Naive thymus-derived CD4-positive, alpha-beta T cell (primary cell): ENCODE measurements at regions not wholly inside any gene's neighbourhood (a gene's known extent, or its start where the extent isn't known, plus 50 kb on each side); places are given as distances from the start of the nearest gene placed in this dataset.
"Not testable (repeated sequence)": the region's sequence is repeated elsewhere in the genome, so short reads cannot be mapped to it uniquely, and the experiment has no call there.

ENCODE experiments used
- ATAC-seq: fragments of 150-1000 bp; cut with Tn5 transposase; 2 replicates; pipeline ENCODE4 v1.10.0; 2021; ENCODE audit warnings: mild to moderate bottlenecking, moderate library complexity
- CTCF ChIA-PET: fragments of 350-600 bp; sonication (Branson Sonifier 250); formaldehyde crosslinking; loops from one replicate; lab custom pipeline; 2021; ENCODE audit warnings: antibody characterized with exemption; lab: Charles Lee
- POLR2A ChIA-PET: fragments of 350-600 bp; sonication (Branson Sonifier 250); formaldehyde crosslinking; loops from one replicate; lab custom pipeline; 2021; ENCODE audit warnings: antibody characterized with exemption, inconsistent platforms; lab: Charles Lee
- DNase-seq, 9 donors: peaks; one replicate each; pipeline versions ENCODE4 v3.0.0 to v3.0.0-alpha.2; 2020 to 2022; ENCODE audit warnings: mixed read lengths in 1 of 9
- H3K27ac ChIP-seq: one replicate; pipeline ENCODE4 v1.7.0; 2013; ENCODE audit warnings: mild to moderate bottlenecking, low read depth, low read length, moderate library complexity
- H3K27me3 ChIP-seq, 2 donors: one replicate each; pipeline ENCODE4 v1.7.0; 2013; ENCODE audit warnings: low read length in 2 of 2, mild to moderate bottlenecking in 2 of 2, moderate library complexity in 2 of 2; ENCODE audit not compliant: control insufficient read depth in 2 of 2, insufficient read depth in 2 of 2
- H3K36me3 ChIP-seq, 3 experiments: 1 replicate in 2 of 3; 2 replicates in 1 of 3; pipeline ENCODE4 v1.7.0; 2013; ENCODE audit warnings: low read length in 3 of 3, mild to moderate bottlenecking in 3 of 3, moderate library complexity in 1 of 3; ENCODE audit not compliant: insufficient read depth in 3 of 3, control insufficient read depth in 2 of 3
- H3K4me1 ChIP-seq, 2 donors: one replicate each; pipeline ENCODE4 v1.7.0; 2013; ENCODE audit warnings: low read length in 2 of 2, mild to moderate bottlenecking in 2 of 2, moderate library complexity in 1 of 2; ENCODE audit not compliant: control insufficient read depth in 2 of 2, insufficient read depth in 2 of 2
- H3K4me3 ChIP-seq: 2 replicates; pipeline ENCODE4 v1.7.0; 2013; ENCODE audit warnings: mild to moderate bottlenecking, low read length
- H3K9me3 ChIP-seq, 3 experiments: 1 replicate in 2 of 3; 2 replicates in 1 of 3; pipeline ENCODE4 v1.7.0; 2013; ENCODE audit warnings: low read length in 3 of 3; ENCODE audit not compliant: control insufficient read depth in 2 of 3
- H3K27ac Mint-ChIP-seq, 9 donors: one replicate each; pipeline ENCODE4 v1.8.0; 2020 to 2022; ENCODE audit warnings: mixed read lengths in 9 of 9, mild to moderate bottlenecking in 8 of 9, moderate library complexity in 5 of 9, inconsistent platforms in 2 of 9
- H3K27me3 Mint-ChIP-seq, 5 donors: one replicate each; pipeline ENCODE4 v1.8.0; 2021 to 2022; ENCODE audit warnings: mixed read lengths in 5 of 5, mild to moderate bottlenecking in 1 of 5
- H3K36me3 Mint-ChIP-seq, 5 donors: one replicate each; pipeline ENCODE4 v1.8.0; 2020 to 2022; ENCODE audit warnings: mixed read lengths in 5 of 5, mild to moderate bottlenecking in 3 of 5, inconsistent platforms in 1 of 5
- H3K4me1 Mint-ChIP-seq, 7 donors: one replicate each; pipeline ENCODE4 v1.8.0; 2020 to 2022; ENCODE audit warnings: mixed read lengths in 7 of 7, mild to moderate bottlenecking in 3 of 7, inconsistent platforms in 1 of 7
- H3K4me3 Mint-ChIP-seq, 10 donors: one replicate each; pipeline ENCODE4 v1.8.0; 2020 to 2022; ENCODE audit warnings: mild to moderate bottlenecking in 10 of 10, mixed read lengths in 10 of 10, moderate library complexity in 6 of 10, inconsistent platforms in 2 of 10
- H3K9me3 Mint-ChIP-seq, 11 donors: one replicate each; pipeline ENCODE4 v1.8.0; 2020 to 2022; ENCODE audit warnings: mixed read lengths in 11 of 11, mild to moderate bottlenecking in 4 of 11, inconsistent platforms in 1 of 11, moderate library complexity in 1 of 11
- intact Hi-C, 2 donors: fragments of 100-400 bp; cut with micrococcal nuclease; formaldehyde crosslinking; loops; one replicate each; pipeline ENCODE4 v1.15.1; 2023

DNA sequence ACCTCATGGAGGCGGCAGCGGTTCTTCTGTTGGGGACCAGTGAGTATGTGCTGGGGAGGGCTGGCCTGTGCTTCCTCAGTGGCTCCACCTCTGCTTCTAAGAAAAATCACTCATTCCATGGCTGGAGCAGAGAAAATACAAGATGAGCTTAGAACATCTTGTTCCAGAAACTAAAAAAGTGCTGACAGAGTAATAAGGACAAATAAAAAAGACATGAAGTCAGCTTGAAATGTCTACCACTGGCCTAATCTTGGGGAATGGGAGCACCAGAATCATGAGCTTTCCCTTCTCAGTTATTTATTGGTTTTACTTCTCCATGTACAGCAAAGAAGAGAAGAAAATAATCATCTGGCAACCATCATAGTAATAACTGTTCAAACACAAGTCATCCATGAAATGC is 81.1 kb upstream of the TEKT4 start:
- H3K9me3 ChIP-seq, H3K27me3 ChIP-seq, POLR2A ChIA-PET, H3K4me1 ChIP-seq, intact Hi-C loops, DNase-seq, H3K27ac Mint-ChIP-seq, CTCF ChIA-PET, H3K36me3 ChIP-seq, H3K27me3 Mint-ChIP-seq, H3K4me3 ChIP-seq, H3K36me3 Mint-ChIP-seq, H3K4me1 Mint-ChIP-seq, ATAC-seq, H3K4me3 Mint-ChIP-seq, H3K27ac ChIP-seq: not testable (repeated sequence)
- peaks cover 0 to 11% (median 0%) of the 10 kb centered on the region in 11 donors for H3K9me3 Mint-ChIP-seq

DNA sequence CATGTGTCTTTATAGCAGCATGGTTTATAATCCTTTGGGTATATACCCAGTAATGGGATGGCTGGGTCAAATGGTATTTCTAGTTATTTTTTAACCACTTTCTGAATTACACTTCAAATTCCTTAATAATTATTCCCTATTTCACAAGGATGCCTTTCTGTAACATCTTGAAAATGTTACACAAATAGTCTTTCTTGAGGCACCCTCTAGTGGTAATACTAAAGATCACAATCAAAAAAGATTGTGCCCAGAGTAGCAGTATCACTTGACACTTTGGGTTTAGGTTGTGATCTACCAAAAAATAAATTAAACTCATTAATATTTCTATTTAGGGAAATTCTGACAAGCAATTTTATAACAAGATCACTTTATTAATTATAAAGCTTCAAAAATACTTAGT is 74.0 kb upstream of the TEKT4 start:
- CTCF ChIA-PET, ATAC-seq, H3K36me3 Mint-ChIP-seq, H3K4me3 Mint-ChIP-seq, H3K27ac Mint-ChIP-seq, H3K36me3 ChIP-seq, intact Hi-C loops, H3K4me1 ChIP-seq, H3K27ac ChIP-seq, H3K27me3 ChIP-seq, POLR2A ChIA-PET, H3K4me1 Mint-ChIP-seq, DNase-seq, H3K9me3 ChIP-seq, H3K4me3 ChIP-seq: not testable (repeated sequence)
- peaks cover 6 to 29% (median 13%) of the 10 kb centered on the region in 5 donors for H3K27me3 Mint-ChIP-seq
- H3K9me3 Mint-ChIP-seq, result peaks cover 0 to 11% (median 0%) of the 10 kb centered on the region in 11 donors
